SK-N-SH treated with all-trans-retinoic acid at 6 μM for 48 hours (cell line): ENCODE measurements at regions not wholly inside any gene's neighbourhood (a gene's known extent, or its start where the extent isn't known, plus 50 kb on each side); places are given as distances from the start of the nearest gene placed in this dataset.

ENCODE experiments used
- ISL1 ChIP-seq: fragments of 250-450 bp; sonication (Bioruptor Pico); IDR thresholded peaks from 2 replicates; pipeline ENCODE4 v2.1.2; 2022; ENCODE audit warnings: mild to moderate bottlenecking, moderate library complexity
- PATZ1 ChIP-seq: fragments of 250-450 bp; sonication (Bioruptor Pico); IDR thresholded peaks from 2 replicates; pipeline ENCODE4 v1.8.0; 2020; ENCODE audit warnings: mild to moderate bottlenecking, moderate library complexity, borderline replicate concordance
- SNAI2 ChIP-seq: fragments of 250-450 bp; sonication (Bioruptor Pico); IDR thresholded peaks from 2 replicates; pipeline ENCODE4 v1.5.0; 2020; ENCODE audit warnings: mild to moderate bottlenecking, moderate library complexity
- ZC3H10 ChIP-seq: fragments of 250-450 bp; sonication (Bioruptor Pico); IDR thresholded peaks from 2 replicates; pipeline ENCODE4 v1.5.1; 2021; ENCODE audit warnings: mild to moderate bottlenecking, moderate library complexity
- ZFP30 ChIP-seq: fragments of 450-650 bp; formaldehyde crosslinking; IDR thresholded peaks from 2 replicates; pipeline ENCODE4 v1.5.0; 2022; ENCODE audit warnings: mild to moderate bottlenecking, moderate library complexity
- ZNF565 ChIP-seq: fragments of 450-650 bp; formaldehyde crosslinking; conservative IDR thresholded peaks from 2 replicates; pipeline ENCODE4 v1.5.0; 2020; ENCODE audit warnings: low read depth, mild to moderate bottlenecking, moderate library complexity
- ZNF70 ChIP-seq: fragments of 450-650 bp; formaldehyde crosslinking; IDR thresholded peaks from 2 replicates; pipeline ENCODE4 v1.5.0; 2020; ENCODE audit warnings: mild to moderate bottlenecking, moderate library complexity
- ZNF8 ChIP-seq: fragments of 450-650 bp; formaldehyde crosslinking; IDR thresholded peaks from 2 replicates; pipeline ENCODE4 v1.5.0; 2020; ENCODE audit warnings: mild to moderate bottlenecking, moderate library complexity

- no peak for TF ChIP-seq ZFP30
- TF ChIP-seq ZNF70 (CRISPR knock-in tag), result no peak
- no peak for TF ChIP-seq ZNF565
- TF ChIP-seq SNAI2 (CRISPR knock-in tag), result no peak
- no peak for TF ChIP-seq ISL1 (CRISPR knock-in tag)
- no peak for TF ChIP-seq ZNF8 (CRISPR knock-in tag)
- TF ChIP-seq ZC3H10 (CRISPR knock-in tag), result no peak
- no peak for TF ChIP-seq PATZ1 (CRISPR knock-in tag)
Measured at GRCh38 chr10:111999915-112000302, 183.7 kb downstream of the GPAM start.
